NCI-H2081 treated with DMSO at 0.1 percent for 48 hours (cell line): ENCODE measurements at regions not wholly inside any gene's neighbourhood (a gene's known extent, or its start where the extent isn't known, plus 50 kb on each side); places are given as distances from the start of the nearest gene placed in this dataset.
"Not testable (repeated sequence)": the region's sequence is repeated elsewhere in the genome, so short reads cannot be mapped to it uniquely, and the experiment has no call there.

ENCODE experiments used
- DNase-seq: peaks from one replicate; lab custom pipeline; 2025; lab: John Stamatoyannopoulos, UW

DNA sequence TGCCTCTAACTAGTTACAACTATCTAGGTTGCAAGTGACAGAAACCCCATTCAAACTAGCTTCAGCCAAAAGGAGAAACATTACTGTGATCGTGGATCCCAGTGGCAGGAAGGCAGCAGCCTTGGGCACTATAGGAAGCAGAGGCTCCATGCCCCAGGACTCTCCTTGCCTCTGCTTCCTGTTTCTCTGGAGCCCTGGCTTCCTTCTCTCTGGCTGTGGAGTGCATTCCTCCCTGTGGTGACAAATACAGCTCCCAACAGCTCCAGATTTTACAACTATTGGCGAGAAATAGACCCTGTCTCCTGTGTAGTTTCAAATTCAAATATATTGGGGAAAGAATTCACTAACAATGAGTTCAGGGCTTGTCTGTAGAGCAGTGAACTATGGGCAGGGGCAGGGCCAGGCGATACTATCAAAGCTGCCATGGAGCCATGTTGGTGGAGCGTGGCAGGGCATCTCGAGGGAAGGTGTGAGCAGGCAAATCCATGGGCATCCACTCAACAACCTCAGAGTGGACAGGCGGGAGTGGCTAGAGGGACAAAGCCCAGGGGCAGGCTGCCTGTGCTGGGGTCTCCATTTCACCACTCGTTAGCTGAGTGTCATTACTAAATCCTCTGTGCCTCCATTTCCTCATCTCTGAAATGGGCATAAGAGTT is 189.5 kb downstream of the ERCC6L2 start:
- no peak for DNase-seq

DNA sequence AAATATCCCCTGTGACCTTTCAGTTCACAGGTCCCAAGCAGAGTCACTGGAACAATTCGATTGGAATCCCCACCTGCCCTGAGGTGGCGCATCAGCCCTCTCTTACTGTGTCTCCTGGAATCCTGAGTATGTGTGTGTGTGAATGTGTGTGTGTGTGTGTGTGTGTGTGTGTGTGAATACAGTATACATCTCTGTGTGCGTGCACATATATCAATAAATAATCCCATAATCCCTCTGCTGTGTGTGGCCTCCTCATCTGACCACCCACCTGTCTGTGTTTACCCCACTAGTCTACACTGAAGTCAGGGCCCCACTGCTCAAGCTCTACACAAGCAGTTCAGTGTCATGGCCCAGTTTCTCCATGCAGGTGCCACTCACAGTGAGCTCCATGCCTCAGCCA is 187.4 kb downstream of the ERCC6L2 start:
- DNase-seq, result no peak

DNA sequence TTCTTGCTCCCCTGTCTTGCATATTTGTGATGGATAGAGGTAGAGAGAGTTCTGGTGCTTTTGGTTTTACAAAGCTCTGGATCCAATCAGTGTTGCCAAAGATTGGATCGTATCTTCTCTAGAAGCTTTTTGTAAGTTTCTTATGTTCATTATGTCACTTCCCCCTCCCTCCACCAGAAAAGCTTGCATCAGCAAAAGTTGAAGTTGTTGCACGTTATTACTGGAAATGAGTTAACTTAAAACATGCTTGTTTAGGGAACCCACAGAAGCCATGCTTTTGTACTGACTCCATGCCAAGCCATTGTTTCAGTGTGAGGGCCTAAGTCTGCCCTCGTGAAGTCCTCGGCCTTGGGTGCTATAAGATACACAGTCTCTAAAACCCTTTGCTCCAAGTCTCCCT is 186.5 kb downstream of the ERCC6L2 start:
- no peak for DNase-seq

DNA sequence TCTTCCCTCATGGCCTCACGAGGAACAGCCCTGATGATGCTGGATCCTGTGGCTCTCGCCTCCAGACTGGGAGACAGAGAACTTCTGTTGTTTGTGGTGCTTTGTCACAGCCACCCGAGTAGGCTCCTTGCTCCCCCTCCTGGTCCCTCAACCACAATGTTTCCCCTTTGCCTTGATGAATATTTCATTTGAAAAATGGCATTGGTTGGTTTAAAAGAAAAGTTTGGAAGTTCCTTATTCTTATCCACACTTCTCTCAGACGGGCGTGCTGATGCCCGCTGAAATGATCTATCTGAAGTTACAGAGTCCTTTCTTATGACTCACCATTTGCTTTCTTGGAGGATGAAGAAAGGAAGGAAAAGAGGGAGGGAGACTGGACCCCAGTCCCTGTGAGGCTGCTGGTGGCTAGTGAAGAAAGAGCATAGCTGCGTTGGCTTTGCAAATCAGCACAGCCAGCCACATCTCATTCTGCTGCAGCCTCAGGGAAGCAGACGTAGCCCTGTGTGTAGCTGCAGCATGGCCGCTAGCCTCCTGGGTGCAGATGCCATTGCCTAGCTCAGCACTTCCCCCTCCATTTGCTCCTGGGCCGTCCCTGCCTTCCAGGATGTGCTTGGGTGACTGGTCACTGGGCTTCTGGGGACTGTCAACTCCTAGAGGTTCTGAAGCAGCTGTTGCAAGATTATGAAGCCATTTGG is 185.9 kb downstream of the ERCC6L2 start:
- DNase-seq, result no peak

DNA sequence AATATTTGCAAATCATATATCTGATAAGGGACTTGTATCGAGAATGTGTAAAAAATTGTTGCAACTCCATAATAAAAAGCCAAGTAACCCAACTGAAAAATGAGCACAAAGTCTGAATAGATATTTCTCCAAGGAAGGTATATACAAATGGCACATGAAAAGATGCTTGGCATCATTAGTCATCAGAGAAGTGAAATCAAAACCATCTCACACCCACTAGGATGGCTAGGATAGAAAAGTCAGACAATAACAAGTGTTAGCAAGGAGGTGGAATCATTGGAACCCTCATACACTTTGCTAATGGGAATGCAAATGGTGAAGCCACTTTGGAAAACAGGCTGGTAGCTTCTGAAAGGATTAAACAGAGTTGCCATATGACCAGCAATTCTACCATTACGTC is 182.7 kb downstream of the ERCC6L2 start:
- DNase-seq, result no peak

DNA sequence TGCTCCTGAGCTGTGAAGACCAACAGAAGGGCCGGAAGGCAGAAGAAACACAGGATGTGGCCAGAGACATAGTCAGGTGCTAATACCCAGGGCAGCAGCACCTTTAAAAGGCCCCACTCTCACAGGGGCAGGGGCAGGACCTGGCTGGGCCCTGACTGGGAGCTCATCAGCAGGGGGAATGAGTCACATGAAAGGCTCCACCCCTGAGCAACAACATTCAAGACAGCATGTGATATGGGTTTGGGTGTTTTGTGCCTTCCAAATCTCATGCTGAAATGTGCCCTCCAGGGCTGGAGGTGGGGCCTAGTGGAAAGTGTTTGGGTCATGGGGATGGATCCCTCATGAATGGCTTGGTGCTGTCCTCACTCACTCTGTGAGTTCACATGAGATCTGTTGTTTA is 181.7 kb downstream of the ERCC6L2 start:
- no peak for DNase-seq

DNA sequence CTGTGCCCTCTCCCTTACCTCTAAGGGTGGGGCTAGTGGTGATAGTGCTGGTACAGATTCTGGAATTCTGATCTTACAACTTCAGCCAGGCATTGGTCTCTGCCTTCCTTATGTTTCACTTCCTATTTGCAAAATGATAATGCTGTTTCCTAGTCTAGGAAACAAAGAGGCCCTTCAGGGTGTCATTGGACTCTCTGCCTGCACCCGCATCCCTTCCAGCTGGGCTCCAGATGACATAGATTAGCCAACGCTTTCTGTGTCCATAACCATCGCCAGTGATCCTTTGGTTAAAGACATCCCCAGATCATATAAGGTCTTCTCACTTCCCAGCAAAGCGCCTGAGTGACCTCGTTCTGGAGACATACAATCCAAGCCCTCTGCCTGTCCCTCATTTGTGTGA is 180.7 kb downstream of the ERCC6L2 start:
- no peak for DNase-seq

DNA sequence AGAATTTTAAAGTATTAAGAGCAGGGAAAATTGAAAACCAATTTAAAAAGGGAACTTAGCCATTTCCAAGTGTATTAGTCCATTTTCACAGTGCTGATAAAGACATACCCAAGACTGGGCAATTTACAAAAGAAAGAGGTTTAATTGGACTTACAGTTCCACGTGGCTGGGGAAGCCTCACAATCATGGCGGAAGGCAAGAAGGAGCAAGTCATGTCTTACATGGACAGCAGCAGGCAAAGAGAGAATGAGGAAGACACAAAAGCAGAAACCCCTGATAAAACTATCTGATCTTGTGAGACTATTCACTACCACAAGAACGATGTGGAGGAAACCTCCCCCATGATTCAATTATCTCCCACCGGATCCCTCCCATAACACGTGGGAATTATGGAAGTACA is 178.8 kb downstream of the ERCC6L2 start:
- DNase-seq, result not testable (repeated sequence)

DNA sequence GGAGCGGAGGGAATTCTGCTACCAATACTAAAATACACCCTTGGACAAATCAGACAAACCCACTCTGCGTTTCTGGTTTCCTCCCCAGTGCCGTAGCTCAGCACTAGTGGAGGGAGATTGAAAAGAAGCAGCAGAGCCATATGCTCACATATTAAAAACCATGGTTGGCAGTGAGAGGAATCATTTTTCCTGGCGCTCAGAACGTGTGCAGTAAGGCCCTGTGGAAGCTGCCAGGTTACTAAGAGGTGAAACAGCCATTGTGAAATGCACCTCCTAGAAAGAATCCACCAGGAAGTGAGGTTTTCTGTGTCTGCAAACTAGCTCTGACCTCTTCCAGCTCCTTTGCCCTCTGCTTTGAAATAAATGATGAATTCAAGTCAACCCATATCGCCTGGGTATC is 177.2 kb downstream of the ERCC6L2 start:
- no peak for DNase-seq

DNA sequence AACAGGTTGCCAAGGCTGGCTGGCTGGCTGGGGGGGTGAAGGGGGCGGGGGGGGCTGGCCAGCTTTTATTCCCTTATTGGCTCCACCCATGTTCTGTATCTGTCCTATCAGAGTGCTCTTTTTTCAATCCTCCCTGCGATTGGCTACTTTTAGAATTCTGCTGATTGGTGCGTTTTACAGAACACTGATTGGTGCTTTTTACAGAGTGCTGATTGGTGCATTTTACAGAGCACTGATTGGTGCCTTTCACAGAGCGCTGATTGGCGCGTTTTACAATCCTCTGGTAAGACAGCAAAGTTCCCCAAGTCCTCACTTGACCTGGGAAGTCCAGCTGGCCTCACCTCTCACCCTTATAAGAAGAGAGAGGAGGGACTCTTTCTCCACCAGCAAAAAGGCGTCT is 175.9 kb downstream of the ERCC6L2 start:
- DNase-seq, result no peak

DNA sequence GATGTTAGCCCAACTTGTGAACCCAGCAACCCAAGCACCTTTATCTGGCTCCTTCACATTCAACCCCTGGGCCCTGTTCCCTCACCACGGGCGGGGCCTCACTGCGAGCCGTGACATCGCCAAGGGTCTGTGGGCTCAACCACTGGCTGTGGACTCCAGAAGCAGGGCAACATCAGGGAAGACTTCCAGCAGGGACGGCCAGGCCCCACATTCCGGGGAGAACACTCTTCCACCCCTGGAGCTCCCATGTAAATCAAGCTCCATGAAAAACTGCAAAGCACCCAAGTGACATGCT is 175.3 kb downstream of the ERCC6L2 start:
- DNase-seq, result no peak

DNA sequence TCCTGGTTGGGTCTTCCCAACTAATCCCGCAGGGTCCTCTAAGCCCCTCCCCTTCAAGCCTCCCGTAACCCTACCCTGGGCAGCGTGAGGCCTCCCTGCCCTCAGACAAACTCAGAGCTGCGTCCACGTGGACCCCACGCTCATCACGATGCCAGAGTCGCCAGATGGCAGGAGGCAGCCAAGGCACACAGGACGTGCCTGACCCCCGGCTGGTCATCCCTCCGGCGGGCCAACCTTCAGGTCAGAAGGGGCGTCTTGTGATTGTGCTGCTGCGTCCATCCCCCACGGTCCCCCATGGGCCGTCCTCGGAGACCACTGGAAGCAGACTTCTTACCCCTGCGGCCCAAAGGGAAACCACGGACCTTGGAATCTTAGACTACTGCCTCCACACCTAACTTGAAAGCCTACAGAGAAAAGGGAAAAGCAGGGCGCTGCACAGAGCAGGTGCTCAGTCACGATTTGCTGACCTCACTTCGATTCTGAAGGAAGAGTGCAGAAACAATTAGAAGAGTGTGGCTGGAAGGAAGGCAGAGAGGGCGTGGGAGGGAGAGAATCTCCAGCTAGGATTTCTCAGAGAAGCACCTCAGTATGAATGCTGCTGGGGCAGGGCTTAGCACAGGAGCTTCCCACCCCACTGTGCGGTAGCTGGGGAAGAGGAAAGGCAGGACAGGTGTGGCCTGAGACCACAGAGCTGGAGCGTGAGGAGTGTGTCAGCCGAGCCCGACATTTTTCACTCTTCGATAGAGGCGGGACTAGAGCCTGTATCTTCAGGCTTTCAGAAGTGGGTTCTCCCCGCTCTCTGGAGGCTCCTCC is 174.8 kb downstream of the ERCC6L2 start:
- DNase-seq, result no peak

DNA sequence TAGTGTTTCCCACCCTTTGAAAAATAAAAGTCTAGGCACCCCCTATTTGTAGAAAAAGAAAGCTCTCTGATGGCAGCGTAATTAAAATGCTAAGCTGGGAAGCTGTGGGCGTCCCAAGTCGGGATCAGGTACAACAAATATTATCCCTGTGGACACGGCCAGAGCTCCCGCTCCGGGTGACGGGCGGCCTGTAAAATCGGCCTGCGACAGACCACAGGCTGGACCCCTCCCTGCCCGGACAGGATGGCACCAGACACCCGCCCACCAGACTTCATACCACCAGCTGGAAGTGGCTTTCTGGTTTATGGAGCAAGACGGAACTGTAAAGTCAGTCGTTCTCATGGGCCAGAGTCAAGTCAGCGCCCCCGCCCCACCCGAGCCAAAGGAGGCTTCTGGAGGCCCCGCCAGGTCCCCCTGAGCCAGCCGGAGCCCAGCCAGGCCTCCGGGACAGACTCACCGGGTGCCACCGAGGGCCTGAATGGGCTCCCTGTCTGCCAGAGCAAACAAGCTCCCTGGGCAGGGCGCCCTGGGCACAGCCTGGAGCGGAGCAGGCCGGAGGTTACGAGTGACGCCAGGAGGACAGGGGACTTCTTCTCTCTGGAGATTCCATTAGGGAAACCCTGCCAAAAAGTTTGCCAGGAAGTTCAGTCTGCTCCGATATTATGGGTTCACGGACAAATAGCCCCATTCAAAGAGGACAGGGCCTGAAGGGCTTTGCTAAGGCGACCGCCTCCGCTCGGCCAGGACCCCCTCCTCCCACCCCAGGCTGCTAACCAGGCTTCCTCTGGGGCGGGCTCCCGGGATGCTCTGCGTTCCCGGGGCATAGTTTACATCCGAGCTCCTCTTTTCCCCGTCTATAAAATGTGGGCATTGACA is 173.7 kb downstream of the ERCC6L2 start:
- DNase-seq, result no peak

DNA sequence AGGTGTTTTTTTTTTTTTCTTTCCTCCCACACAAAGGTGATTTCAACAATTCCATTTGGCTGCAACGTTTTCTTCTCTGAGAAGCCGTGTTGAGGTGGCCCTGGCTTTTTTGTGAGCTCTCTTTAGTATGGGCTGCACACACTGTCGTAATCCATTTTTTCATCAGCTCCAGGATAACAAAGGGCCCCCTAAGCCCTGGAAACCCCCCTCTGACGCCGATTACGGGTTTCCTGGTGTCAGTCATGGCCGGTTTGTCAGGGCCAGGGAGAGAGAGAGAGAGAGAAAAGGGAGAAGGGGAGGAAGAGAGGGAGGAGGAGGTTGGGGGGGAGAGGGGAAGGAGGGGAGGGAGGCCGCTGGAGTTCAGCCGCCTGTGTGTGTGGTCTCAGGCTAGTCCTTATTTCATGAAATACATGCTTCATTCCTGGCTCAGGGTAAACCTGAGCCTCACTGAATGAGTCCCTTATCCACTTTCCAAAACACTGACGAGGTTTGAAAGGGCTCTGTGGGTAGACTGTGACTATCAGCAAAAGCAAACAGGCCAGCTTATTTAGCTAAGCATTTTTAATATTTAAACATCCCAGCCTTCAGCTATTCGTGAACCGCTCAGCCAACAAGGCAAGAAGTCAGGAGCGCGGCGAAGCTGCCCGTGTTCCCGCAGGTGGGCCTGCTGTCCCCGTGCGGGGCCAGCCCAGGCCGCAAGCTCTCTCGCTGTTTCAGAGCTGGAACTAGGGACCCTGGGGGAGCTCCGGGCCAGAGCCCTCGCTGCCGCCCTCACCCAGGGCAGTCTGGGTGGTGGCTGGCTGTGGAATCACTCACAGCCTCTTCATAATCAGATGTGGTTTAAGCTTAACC is 172.8 kb downstream of the ERCC6L2 start:
- DNase-seq, result no peak

DNA sequence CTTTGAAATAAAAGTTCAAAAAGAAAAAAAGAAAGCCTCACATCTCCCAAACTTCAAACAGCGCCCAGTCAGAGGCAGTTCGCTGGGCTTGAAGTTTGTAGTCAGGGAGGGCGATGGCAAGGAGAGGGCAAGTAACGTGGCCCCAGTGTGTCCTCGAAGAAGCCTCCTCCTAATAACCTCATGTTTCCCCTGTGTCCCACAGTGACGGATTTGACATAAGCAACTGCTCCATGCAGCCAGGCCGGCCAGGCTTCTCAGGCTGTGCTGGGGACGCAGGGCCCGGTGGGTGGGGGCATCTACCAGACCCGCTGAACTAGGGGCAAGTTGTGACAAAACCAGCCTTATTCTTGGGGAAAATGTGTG is 172.2 kb downstream of the ERCC6L2 start:
- DNase-seq, result no peak

DNA sequence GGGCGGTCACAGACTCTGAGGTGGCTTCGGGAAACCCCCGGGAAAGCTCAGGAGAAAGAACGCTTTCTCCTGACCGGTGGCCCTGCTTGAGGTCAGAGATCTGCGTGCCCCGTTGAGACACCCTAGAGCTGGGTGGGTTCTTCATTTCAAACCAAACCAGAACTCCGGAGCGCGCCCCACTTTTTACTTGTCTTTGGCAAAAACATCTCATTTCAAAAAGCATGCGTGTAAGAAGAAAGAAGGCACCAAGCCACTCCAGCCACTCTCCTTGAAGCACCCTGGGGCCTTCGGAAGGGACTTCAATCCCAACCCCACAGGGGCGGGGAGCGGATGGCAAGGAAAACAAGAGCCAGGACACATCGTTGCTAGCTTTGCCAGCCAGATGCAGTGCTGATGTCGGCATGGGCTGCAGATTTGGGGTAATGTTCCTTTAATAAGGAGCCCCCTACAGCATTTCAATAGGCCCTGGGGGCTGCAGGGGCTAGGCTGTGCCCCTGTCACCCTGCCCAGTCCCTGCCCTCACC is 171.7 kb downstream of the ERCC6L2 start:
- DNase-seq, result no peak

DNA sequence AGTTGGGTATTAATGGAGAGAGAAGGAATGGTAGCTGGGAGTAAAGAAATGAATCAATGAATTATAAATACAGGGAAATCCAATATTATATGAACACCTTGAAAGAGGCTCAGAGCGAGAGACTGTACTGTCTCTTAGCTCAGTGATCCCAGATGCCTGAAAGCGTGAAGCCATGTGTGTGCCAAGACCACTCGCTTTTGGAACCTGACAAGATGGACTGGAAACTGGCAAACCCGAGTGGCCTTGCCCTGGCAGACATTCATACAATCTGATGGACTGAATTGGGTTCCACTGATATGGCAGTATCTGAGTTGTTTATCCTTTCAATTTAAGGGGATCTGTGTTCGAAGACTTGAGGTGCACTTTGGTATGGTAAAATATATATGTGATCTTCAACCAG is 170.3 kb downstream of the ERCC6L2 start:
- DNase-seq, result no peak

DNA sequence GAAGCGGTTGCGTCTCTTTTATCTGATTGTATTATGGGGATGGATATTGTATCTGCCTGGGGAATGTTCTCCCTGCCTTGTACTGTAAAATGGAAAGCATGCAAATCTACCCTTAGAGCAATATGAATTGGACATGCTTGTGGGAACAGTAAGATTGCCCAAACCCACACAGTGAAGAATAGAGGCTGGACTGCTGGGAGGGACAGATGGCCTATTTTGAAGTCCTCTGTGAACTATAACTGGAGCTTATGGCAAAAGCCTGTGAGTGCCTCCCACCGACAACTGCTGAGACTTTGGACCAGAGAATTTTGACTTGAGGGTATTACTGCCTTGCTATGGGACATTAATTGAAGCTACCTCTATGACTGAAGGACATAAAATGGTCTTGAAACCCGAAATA is 168.9 kb downstream of the ERCC6L2 start:
- DNase-seq, result no peak

DNA sequence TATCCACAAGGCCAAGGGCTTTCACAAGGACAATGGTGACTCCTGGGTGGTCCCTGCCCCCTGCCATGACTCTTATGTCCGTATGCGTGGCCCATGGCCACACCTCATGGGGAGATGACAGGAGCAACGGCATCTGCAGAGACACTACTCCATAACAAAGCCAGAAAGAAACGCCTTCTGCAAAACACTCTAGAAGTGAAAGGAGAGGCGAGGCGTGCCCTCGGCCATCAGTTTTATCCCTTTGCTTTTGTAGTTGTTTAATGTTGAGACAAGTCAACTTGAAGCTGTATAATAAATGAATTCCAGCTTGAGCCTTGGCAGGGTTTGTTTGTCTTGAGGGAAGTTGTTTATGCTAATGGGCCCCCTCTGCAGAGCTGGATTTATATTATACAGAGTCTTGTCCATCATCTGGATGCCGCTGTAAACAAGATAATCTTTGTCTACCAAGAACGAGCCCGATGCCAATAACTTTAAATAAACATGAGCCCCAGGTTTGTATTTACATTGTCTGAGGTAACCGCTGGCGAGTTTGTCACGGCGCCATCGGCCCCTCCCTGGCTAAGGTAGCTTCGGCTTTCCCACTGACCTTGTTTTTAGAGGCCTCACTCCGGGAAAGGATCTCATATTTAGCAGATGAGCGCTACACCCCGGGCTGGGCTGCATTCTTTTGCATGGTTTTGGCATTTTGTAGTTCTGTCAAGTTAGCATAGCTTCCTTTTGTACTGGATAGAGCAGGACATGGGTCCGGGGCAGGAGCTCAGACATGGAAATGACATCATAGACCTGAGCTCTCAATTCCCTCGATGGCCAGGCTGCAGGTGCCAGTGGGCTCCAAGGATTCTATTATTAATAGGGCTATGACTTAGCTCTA is 165.3 kb downstream of the ERCC6L2 start:
- DNase-seq, result no peak

DNA sequence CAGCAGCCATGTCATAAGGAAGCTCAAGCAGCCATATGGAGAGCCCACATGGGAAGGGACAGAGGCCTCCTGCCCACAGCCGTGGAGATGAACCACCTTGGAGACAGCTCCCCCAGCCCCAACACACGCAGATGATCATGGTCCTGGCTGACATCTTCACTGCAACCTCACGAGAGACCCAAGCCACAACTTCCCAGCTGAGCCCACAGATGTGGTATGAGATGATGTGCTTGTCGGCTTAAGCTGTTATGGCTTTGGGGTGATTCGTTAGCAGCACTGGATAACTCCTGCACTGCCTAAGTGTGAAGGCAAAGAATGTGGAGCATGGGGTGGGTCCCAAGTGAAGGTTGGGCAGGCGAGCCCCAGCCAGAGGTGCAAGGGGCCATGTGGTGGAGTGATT is 163.4 kb downstream of the ERCC6L2 start:
- no peak for DNase-seq
